H9 (cell line): ENCODE measurements at regions not wholly inside any gene's neighbourhood (a gene's known extent, or its start where the extent isn't known, plus 50 kb on each side); places are given as distances from the start of the nearest gene placed in this dataset.

Experiments
- DNase-seq: peaks from one replicate; pipeline ENCODE4 v3.0.0-alpha.2; 2017
- H2AFZ ChIP-seq: one replicate; pipeline ENCODE4 v1.6.1; 2013; ENCODE audit warnings: mild to moderate bottlenecking, low read length, control low read depth, moderate library complexity
- H2AK5ac ChIP-seq: 2 replicates; pipeline ENCODE4 v1.6.1; 2013; ENCODE audit warnings: low read length, control low read depth, mixed read lengths; ENCODE audit not compliant: insufficient read length
- H2BK120ac ChIP-seq: one replicate; pipeline ENCODE4 v1.6.1; 2013; ENCODE audit warnings: low read depth, mild to moderate bottlenecking, low read length, control low read depth, inconsistent platforms; ENCODE audit not compliant: poor library complexity, severe bottlenecking
- H2BK12ac ChIP-seq: 2 replicates; pipeline ENCODE4 v1.6.1; 2013; ENCODE audit warnings: low read length, control low read depth, mixed read lengths, low read depth; ENCODE audit not compliant: insufficient read length
- H2BK15ac ChIP-seq: 2 replicates; pipeline ENCODE4 v1.6.1; 2013; ENCODE audit warnings: low read depth, low read length, control low read depth
- H2BK20ac ChIP-seq: one replicate; pipeline ENCODE4 v1.6.1; 2013; ENCODE audit warnings: low read depth, mild to moderate bottlenecking, low read length, control low read depth, inconsistent platforms; ENCODE audit not compliant: poor library complexity, severe bottlenecking
- H2BK5ac ChIP-seq: 2 replicates; pipeline ENCODE4 v1.6.1; 2013; ENCODE audit warnings: low read length, control low read depth, mixed read lengths; ENCODE audit not compliant: insufficient read length
- H3K14ac ChIP-seq: 2 replicates; pipeline ENCODE4 v1.6.1; 2013; ENCODE audit warnings: low read length, control low read depth; ENCODE audit not compliant: insufficient read depth
- H3K18ac ChIP-seq: 2 replicates; pipeline ENCODE4 v1.6.1; 2013; ENCODE audit warnings: low read depth, mild to moderate bottlenecking, mixed read lengths, low read length, control low read depth; ENCODE audit not compliant: insufficient read length
- H3K23ac ChIP-seq: 2 replicates; pipeline ENCODE4 v1.6.1; 2013; ENCODE audit warnings: low read length, control low read depth, mixed read lengths, low read depth; ENCODE audit not compliant: insufficient read length
- H3K23me2 ChIP-seq: 2 replicates; pipeline ENCODE4 v1.6.1; 2013; ENCODE audit warnings: low read depth, mild to moderate bottlenecking, mixed read lengths, low read length, control low read depth; ENCODE audit not compliant: insufficient read length, poor library complexity, severe bottlenecking
- H3K27ac ChIP-seq: 2 replicates; pipeline ENCODE4 v1.5.1; 2013; ENCODE audit warnings: low read length, control low read depth, mixed read lengths, low read depth; ENCODE audit not compliant: insufficient read length
- H3K27me3 ChIP-seq: 2 replicates; pipeline ENCODE4 v1.6.1; 2013; ENCODE audit warnings: low read length, control low read depth, inconsistent platforms; ENCODE audit not compliant: insufficient read depth
- H3K4ac ChIP-seq: 2 replicates; pipeline ENCODE4 v1.6.1; 2013; ENCODE audit warnings: low read depth, mild to moderate bottlenecking, control low read depth, inconsistent platforms, low read length, moderate library complexity
- H3K4me1 ChIP-seq: 2 replicates; pipeline ENCODE4 v1.6.1; 2013; ENCODE audit warnings: low read length, control low read depth, inconsistent platforms; ENCODE audit not compliant: insufficient read depth
- H3K4me2 ChIP-seq: 2 replicates; pipeline ENCODE4 v1.6.1; 2013; ENCODE audit warnings: low read length, control low read depth, mixed read lengths; ENCODE audit not compliant: insufficient read length, insufficient read depth
- H3K56ac ChIP-seq: 2 replicates; pipeline ENCODE4 v1.6.1; 2013; ENCODE audit warnings: low read depth, mild to moderate bottlenecking, mixed read lengths, low read length, control low read depth; ENCODE audit not compliant: insufficient read length
- H3K79me1 ChIP-seq: 2 replicates; pipeline ENCODE4 v1.6.1; 2013; ENCODE audit warnings: low read depth, mild to moderate bottlenecking, moderate library complexity, low read length, control low read depth, inconsistent platforms; ENCODE audit not compliant: insufficient read depth, poor library complexity, severe bottlenecking
- H3K79me2 ChIP-seq: 2 replicates; pipeline ENCODE4 v1.6.1; 2013; ENCODE audit warnings: low read length, control low read depth, inconsistent platforms; ENCODE audit not compliant: insufficient read depth
- H3K9ac ChIP-seq: 2 replicates; pipeline ENCODE4 v1.6.1; 2013; ENCODE audit warnings: low read length, control low read depth, mixed read lengths; ENCODE audit not compliant: insufficient read length; ENCODE audit errors: extremely low read depth
- H3K9me3 ChIP-seq: one replicate; pipeline ENCODE4 v1.6.1; 2013; ENCODE audit warnings: low read depth, low read length, inconsistent platforms; ENCODE audit not compliant: control insufficient read depth
- H3T11ph ChIP-seq: one replicate; pipeline ENCODE4 v1.6.1; 2013; ENCODE audit warnings: mild to moderate bottlenecking, low read length, control low read depth, inconsistent platforms
- H4K20me1 ChIP-seq: one replicate; pipeline ENCODE4 v1.6.1; 2013; ENCODE audit not compliant: control insufficient read depth, insufficient read length, insufficient read depth
- H4K5ac ChIP-seq: 2 replicates; pipeline ENCODE4 v1.6.1; 2013; ENCODE audit warnings: low read depth, mild to moderate bottlenecking, mixed read lengths, low read length, control low read depth; ENCODE audit not compliant: insufficient read length
- H4K8ac ChIP-seq: replicated peaks from 2 replicates; pipeline ENCODE4 v1.6.1; 2013; ENCODE audit warnings: low read length, control low read depth, mixed read lengths, low read depth; ENCODE audit not compliant: insufficient read length
- H4K91ac ChIP-seq: 2 replicates; pipeline ENCODE4 v1.6.1; 2013; ENCODE audit warnings: low read depth, mild to moderate bottlenecking, moderate library complexity, mixed read lengths, low read length, control low read depth; ENCODE audit not compliant: insufficient read length
- H3K27ac Mint-ChIP-seq, 3 experiments: 2 replicates in 2 of 3; 3 replicates in 1 of 3; pipeline ENCODE4 v1.8.0; 2020 to 2021; ENCODE audit warnings: mixed read lengths in 3 of 3, mild to moderate bottlenecking in 1 of 3, moderate library complexity in 1 of 3
- H3K27me3 Mint-ChIP-seq: 2 replicates; pipeline ENCODE4 v1.8.0; 2021; ENCODE audit warnings: low read depth, mild to moderate bottlenecking, moderate library complexity, mixed read lengths
- H3K36me3 Mint-ChIP-seq, 3 experiments: 2 replicates in 2 of 3; 3 replicates in 1 of 3; pipeline ENCODE4 v1.8.0; 2020 to 2021; ENCODE audit warnings: low read depth in 3 of 3, mixed read lengths in 3 of 3; ENCODE audit not compliant: insufficient read depth in 1 of 3
- H3K4me1 Mint-ChIP-seq, 2 experiments: 2 replicates each; pipeline ENCODE4 v1.8.0; 2020; ENCODE audit warnings: mixed read lengths in 2 of 2
- H3K4me3 Mint-ChIP-seq, 2 experiments: 2 replicates in 1 of 2; 3 replicates in 1 of 2; pipeline ENCODE4 v1.8.0; 2020 to 2021; ENCODE audit warnings: mild to moderate bottlenecking in 2 of 2, mixed read lengths in 2 of 2, moderate library complexity in 1 of 2
- H3K9me3 Mint-ChIP-seq, 2 experiments: 2 replicates in 1 of 2; 3 replicates in 1 of 2; pipeline ENCODE4 v1.8.0; 2020; ENCODE audit warnings: mild to moderate bottlenecking in 2 of 2, mixed read lengths in 2 of 2, moderate library complexity in 1 of 2
- CTCF ChIP-seq: fragments of 200-600 bp; sonication (generic); conservative IDR thresholded peaks from 3 replicates; pipeline ENCODE4 v1.8.0; 2021; ENCODE audit warnings: antibody characterized with exemption, mild to moderate bottlenecking
- WGBS: extraction: QIAGEN DNeasy Blood & Tissue Kit; methylation state at CpG from one replicate; pipeline ENCODE4 v1.1.7; 2013; ENCODE audit warnings: missing lambda C conversion rate, low lambda C conversion rate, mixed read lengths; ENCODE audit not compliant: insufficient read length; ENCODE audit errors: extremely low coverage; 5-methylcytosine and 5-hydroxymethylcytosine counted together

- Histone ChIP-seq H4K5ac (no peak overlapping the region), H3K14ac (no peak overlapping the region), H2AK5ac (no peak overlapping the region), H2AFZ (no peak overlapping the region), H2BK15ac (no peak overlapping the region), H2BK120ac (no peak overlapping the region), H3K4me2 (no peak overlapping the region), H3T11ph (no peak overlapping the region), H3K27ac (no peak overlapping the region), H3K18ac (no peak overlapping the region), H3K79me2 (no peaks in the 10 kb centered on the region), H3K79me1 (no peaks in the 10 kb centered on the region), H3K9me3 (no peaks in the 10 kb centered on the region), H4K20me1 (no peaks in the 10 kb centered on the region), H3K56ac (no peak overlapping the region), H4K8ac (no peak overlapping the region), H3K23me2 (no peaks in the 10 kb centered on the region), H2BK20ac (no peak overlapping the region), H3K9ac (no peak overlapping the region), H3K4ac (no peak overlapping the region), H2BK12ac (no peak overlapping the region), H2BK5ac (no peak overlapping the region), H3K27me3 (no peaks in the 10 kb centered on the region), H4K91ac (no peak overlapping the region), H3K23ac (no peak overlapping the region), H3K4me1 (no peaks in the 10 kb centered on the region)
- TF ChIP-seq CTCF = no peak
- no peaks in the 10 kb centered on the region for H3K27me3 Mint-ChIP-seq
- H3K4me1 Mint-ChIP-seq = peaks cover 4 to 7% of the 10 kb centered on the region in 2 experiments
- DNase-seq = no peak
- no peak overlapping the region for H3K4me3 Mint-ChIP-seq
- H3K27ac Mint-ChIP-seq = no peak overlapping the region
- no peaks in the 10 kb centered on the region for H3K36me3 Mint-ChIP-seq
- WGBS = no CpG with 5 or more reads among the region's 3 CpGs
- H3K9me3 Mint-ChIP-seq = no peaks in the 10 kb centered on the region
Observed at GRCh38 chr4:149889991-149890390, 74.3 kb upstream of the IQCM start.
